GM12878 (cell line): ENCODE measurements at regions not wholly inside any gene's neighbourhood (a gene's known extent, or its start where the extent isn't known, plus 50 kb on each side); places are given as distances from the start of the nearest gene placed in this dataset.

Experiments
- CREB1 ChIP-seq: IDR thresholded peaks from 2 replicates; pipeline ENCODE4 v1.6.1; 2012; ENCODE audit warnings: low read depth, mild to moderate bottlenecking, inconsistent platforms
- CTCF ChIP-seq, 3 experiments: IDR thresholded peaks in 2 of 3; conservative IDR thresholded peaks in 1 of 3; 2 replicates each; pipeline ENCODE4 v1.5.1; 2011; ENCODE audit warnings: low read depth in 3 of 3, low read length in 3 of 3, mild to moderate bottlenecking in 3 of 3, control low read depth in 2 of 3, moderate library complexity in 2 of 3, inconsistent platforms in 1 of 3, mixed read lengths in 1 of 3; ENCODE audit not compliant: control insufficient read depth in 2 of 3, insufficient read depth in 1 of 3; ENCODE audit errors: extremely low read depth in 1 of 3
- E2F4 ChIP-seq: IDR thresholded peaks from 2 replicates; pipeline ENCODE4 v1.6.1; 2012; ENCODE audit warnings: low read depth, low read length, improper control_type of control experiment
- EP300 ChIP-seq, 2 experiments: fragments of 150-350 bp in 1 of 2; IDR thresholded peaks; 2 replicates each; pipeline ENCODE4 v1.6.1; 2011 to 2012; ENCODE audit warnings: low read depth in 2 of 2, low read length in 2 of 2, borderline replicate concordance in 1 of 2, improper control_type of control experiment in 1 of 2, inconsistent platforms in 1 of 2; ENCODE audit not compliant: control insufficient read depth in 1 of 2
- FOXM1 ChIP-seq: IDR thresholded peaks from 2 replicates; pipeline ENCODE4 v1.6.1; 2012; ENCODE audit warnings: low read depth, mild to moderate bottlenecking, inconsistent platforms, low read length, moderate library complexity
- GABPA ChIP-seq: IDR thresholded peaks from 2 replicates; pipeline ENCODE4 v1.6.1; 2014; ENCODE audit warnings: antibody characterized with exemption, low read depth, mild to moderate bottlenecking, inconsistent platforms
- JUND ChIP-seq: IDR thresholded peaks from 2 replicates; pipeline ENCODE4 v1.6.1; 2012; ENCODE audit warnings: low read depth, mild to moderate bottlenecking, low read length, improper control_type of control experiment, moderate library complexity
- NFIC ChIP-seq: IDR thresholded peaks from 2 replicates; pipeline ENCODE4 v1.6.1; 2012; ENCODE audit warnings: low read depth, mild to moderate bottlenecking, inconsistent platforms, low read length, moderate library complexity
- POLR2A ChIP-seq: IDR thresholded peaks from 2 replicates; pipeline ENCODE4 v1.6.1; 2011; ENCODE audit warnings: low read depth, mild to moderate bottlenecking, low read length
- POLR2AphosphoS5 ChIP-seq: IDR thresholded peaks from 2 replicates; pipeline ENCODE4 v1.6.1; 2011; ENCODE audit warnings: mild to moderate bottlenecking, low read length, inconsistent platforms
- RCOR1 ChIP-seq: conservative IDR thresholded peaks from 2 replicates; pipeline ENCODE4 v1.6.1; 2012; ENCODE audit warnings: low read depth, low read length, improper control_type of control experiment
- TARDBP ChIP-seq: IDR thresholded peaks from 2 replicates; pipeline ENCODE4 v1.6.1; 2016; ENCODE audit warnings: borderline replicate concordance
- TBL1XR1 ChIP-seq: IDR thresholded peaks from 2 replicates; pipeline ENCODE4 v1.6.1; 2012; ENCODE audit warnings: low read depth, low read length, improper control_type of control experiment
- TCF7 ChIP-seq: IDR thresholded peaks from 2 replicates; pipeline ENCODE4 v1.6.1; 2014; ENCODE audit warnings: antibody characterized with exemption, borderline replicate concordance

GRCh38 chr18:57890266-57890665 lies 87.2 kb upstream of the ATP8B1 start:
- no peak for TF ChIP-seq FOXM1
- no peak for TF ChIP-seq TARDBP
- TF ChIP-seq CTCF (IDR thresholded peaks at IDR 0.05 in 2 of 3, conservative IDR thresholded peaks at IDR 0.05 in 1 of 3; ENCODE audit: control insufficient read depth in 2 of 3, extremely low read depth in 1 of 3, insufficient read depth in 1 of 3, low read depth in 3 of 3, low read length in 3 of 3) = no peak
- no peak for TF ChIP-seq RCOR1
- TF ChIP-seq POLR2A = no peak
- TF ChIP-seq E2F4 = no peak
- no peak for TF ChIP-seq NFIC
- TF ChIP-seq JUND = no peak
- TF ChIP-seq TBL1XR1 = no peak
- no peak for TF ChIP-seq EP300 (IDR thresholded peaks at IDR 0.05; ENCODE audit: borderline replicate concordance in 1 of 2, control insufficient read depth in 1 of 2, low read depth in 2 of 2, low read length in 2 of 2)
- no peak for TF ChIP-seq POLR2AphosphoS5
- TF ChIP-seq TCF7 = no peak
- TF ChIP-seq CREB1 = no peak
- TF ChIP-seq GABPA = no peak
